Thymus (tissue), 11 donors: ENCODE measurements at regions not wholly inside any gene's neighbourhood (a gene's known extent, or its start where the extent isn't known, plus 50 kb on each side); places are given as distances from the start of the nearest gene placed in this dataset.

Experiments used
- DNase-seq, 9 donors: peaks; one replicate each; pipeline ENCODE4 v3.0.0-alpha.2; 2013; ENCODE audit warnings: low spot score in 9 of 9, low read depth in 6 of 9, missing footprints in 1 of 9
- H3K27ac ChIP-seq, 2 donors: one replicate each; pipeline ENCODE4 v1.5.1; 2013; ENCODE audit warnings: control low read depth in 1 of 2, low read depth in 1 of 2, low read length in 1 of 2, mild to moderate bottlenecking in 1 of 2, moderate library complexity in 1 of 2
- H3K27me3 ChIP-seq, 2 donors: one replicate each; pipeline ENCODE4 v1.5.1; 2013; ENCODE audit warnings: low read length in 1 of 2; ENCODE audit not compliant: control insufficient read depth in 2 of 2, insufficient read depth in 1 of 2
- H3K36me3 ChIP-seq, 2 donors: one replicate each; pipeline ENCODE4 v1.5.1; 2013; ENCODE audit warnings: low read length in 1 of 2, mild to moderate bottlenecking in 1 of 2, moderate library complexity in 1 of 2; ENCODE audit not compliant: control insufficient read depth in 2 of 2, insufficient read depth in 2 of 2
- H3K4me1 ChIP-seq, 2 donors: one replicate each; pipeline ENCODE4 v1.5.1; 2013; ENCODE audit warnings: low read length in 2 of 2; ENCODE audit not compliant: control insufficient read depth in 2 of 2, insufficient read depth in 2 of 2
- H3K4me3 ChIP-seq, 2 donors: one replicate each; pipeline ENCODE4 v1.5.1; 2013; ENCODE audit warnings: low read length in 2 of 2, control low read depth in 1 of 2, mild to moderate bottlenecking in 1 of 2
- H3K9me3 ChIP-seq, 2 donors: one replicate each; pipeline ENCODE4 v1.5.1; 2013; ENCODE audit warnings: low read length in 1 of 2, mild to moderate bottlenecking in 1 of 2; ENCODE audit not compliant: control insufficient read depth in 2 of 2, insufficient read depth in 1 of 2
- WGBS: extraction: QIAGEN DNeasy Blood & Tissue Kit; methylation state at CpG from one replicate; pipeline ENCODE4 v1.1.7; 2013; 5-methylcytosine and 5-hydroxymethylcytosine counted together
- donor health status: healthy.

DNA sequence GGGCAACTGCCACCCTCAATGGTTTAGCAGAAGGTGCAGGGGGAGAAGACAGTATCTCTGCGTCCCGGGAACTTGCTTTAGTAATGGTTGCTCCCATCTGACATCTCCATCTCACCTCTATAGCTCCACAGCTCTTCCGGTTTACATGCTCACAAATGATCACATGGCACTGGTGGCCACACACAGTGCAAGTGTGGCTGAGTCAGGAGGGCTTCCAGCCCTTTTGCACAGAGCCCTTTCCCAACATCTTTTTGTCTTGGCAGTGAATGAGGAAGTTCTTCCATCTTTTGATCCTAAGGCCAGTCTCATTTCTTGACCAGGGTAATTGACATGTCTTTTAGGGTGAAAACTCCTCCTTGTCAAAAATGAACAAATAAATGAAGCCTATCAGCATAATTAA, 347.7 kb downstream of the LPIN1 start:
- H3K4me3 ChIP-seq, result no peak overlapping the region
- no peak for DNase-seq
- H3K27ac ChIP-seq, result no peak overlapping the region
- H3K36me3 ChIP-seq, result no peaks in the 10 kb centered on the region
- no peaks in the 10 kb centered on the region for H3K27me3 ChIP-seq
- H3K4me1 ChIP-seq, result no peaks in the 10 kb centered on the region
- 97% methylated on average over 3 of the region's 3 CpGs for WGBS
- no peaks in the 10 kb centered on the region for H3K9me3 ChIP-seq

GRCh38 chr2:12096051-12096787, 349.8 kb downstream of the LPIN1 start:
- Histone ChIP-seq H3K9me3 (no peaks in the 10 kb centered on the region), H3K27ac (no peak overlapping the region), H3K4me3 (no peak overlapping the region), H3K36me3 (no peaks in the 10 kb centered on the region), H3K27me3 (no peaks in the 10 kb centered on the region), H3K4me1 (no peaks in the 10 kb centered on the region)
- no peak for DNase-seq
- WGBS, result 95% methylated on average over 12 of the region's 12 CpGs

DNA sequence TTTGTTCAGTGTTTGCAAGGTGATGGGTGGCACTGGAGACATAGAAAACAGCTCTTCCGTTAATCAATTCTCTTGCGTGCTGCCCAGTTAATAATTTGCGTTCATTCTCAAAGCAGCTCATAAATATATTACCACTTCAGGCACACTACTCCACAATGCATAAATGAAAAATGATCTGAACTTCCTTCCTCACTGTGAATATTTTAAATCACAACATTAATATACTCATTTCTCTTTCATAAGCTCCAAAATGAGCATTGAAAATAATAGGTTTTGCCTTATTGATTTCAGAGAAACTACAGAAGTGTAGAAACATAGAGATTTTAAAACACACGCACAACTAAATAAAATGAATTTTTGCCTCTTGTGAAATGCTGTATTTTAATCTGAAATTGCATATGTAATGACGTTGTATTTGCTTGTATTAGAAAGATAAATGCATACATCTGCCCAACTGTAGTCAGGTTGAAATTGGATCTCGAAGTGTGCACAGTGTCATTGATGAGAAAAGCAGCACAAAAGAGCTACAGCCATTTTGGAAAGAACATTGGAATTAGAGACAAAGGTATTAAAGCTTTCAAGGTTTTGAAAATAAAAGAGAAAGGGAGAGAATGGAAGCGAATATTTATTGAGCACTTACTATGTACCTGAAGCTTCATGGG, 350.5 kb downstream of the LPIN1 start:
- no peak overlapping the region for H3K4me3 ChIP-seq
- DNase-seq, result no peak
- H3K4me1 ChIP-seq, result no peaks in the 10 kb centered on the region
- no peaks in the 10 kb centered on the region for H3K36me3 ChIP-seq
- WGBS, result 91% methylated on average over 7 of the region's 7 CpGs
- H3K27ac ChIP-seq, result no peak overlapping the region
- no peaks in the 10 kb centered on the region for H3K27me3 ChIP-seq
- H3K9me3 ChIP-seq, result no peaks in the 10 kb centered on the region

GRCh38 chr2:12097859-12098258, 351.4 kb downstream of the LPIN1 start:
- H3K27me3 ChIP-seq, result no peaks in the 10 kb centered on the region
- H3K9me3 ChIP-seq, result no peaks in the 10 kb centered on the region
- no peak overlapping the region for H3K27ac ChIP-seq
- H3K4me3 ChIP-seq, result no peak overlapping the region
- DNase-seq, result no peak
- 94% methylated on average over 7 of the region's 7 CpGs for WGBS
- H3K4me1 ChIP-seq, result no peaks in the 10 kb centered on the region
- no peaks in the 10 kb centered on the region for H3K36me3 ChIP-seq

- 86% methylated on average over 3 of the region's 3 CpGs for WGBS
- Histone ChIP-seq H3K27ac (no peak overlapping the region), H3K4me3 (no peak overlapping the region), H3K9me3 (no peaks in the 10 kb centered on the region), H3K36me3 (no peaks in the 10 kb centered on the region), H3K27me3 (no peaks in the 10 kb centered on the region), H3K4me1 (no peaks in the 10 kb centered on the region)
- DNase-seq, result no peak
Observed at GRCh38 chr2:12099374-12099773, 352.9 kb downstream of the LPIN1 start.

DNA sequence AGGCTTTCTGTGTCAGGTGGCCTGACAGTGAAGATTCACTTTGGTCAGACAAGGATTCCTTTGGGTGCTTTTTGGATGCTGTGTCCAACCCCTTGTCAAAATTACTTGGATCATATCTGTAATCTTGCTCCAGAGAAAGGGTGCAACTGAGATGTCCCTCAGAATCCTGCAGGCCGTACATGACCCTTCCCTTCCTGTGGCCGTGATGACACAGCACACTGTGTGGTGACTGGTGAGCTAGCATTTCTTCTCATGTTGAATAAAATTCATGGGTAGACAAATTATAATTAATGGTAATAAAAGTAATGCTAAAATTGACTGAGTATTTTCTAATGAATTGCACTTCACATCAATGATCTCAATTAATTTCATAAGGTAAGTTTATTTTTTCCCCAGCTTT, 356.2 kb downstream of the LPIN1 start:
- Histone ChIP-seq H3K36me3 (no peaks in the 10 kb centered on the region), H3K27ac (no peak overlapping the region), H3K27me3 (no peaks in the 10 kb centered on the region), H3K4me3 (no peak overlapping the region), H3K9me3 (no peaks in the 10 kb centered on the region), H3K4me1 (peaks cover 0 to 5% of the 10 kb centered on the region in 2 donors)
- DNase-seq, result no peak
- 99% methylated on average over 2 of the region's 2 CpGs for WGBS

- Histone ChIP-seq H3K4me1 (peaks cover 0 to 14% of the 10 kb centered on the region in 2 donors), H3K27me3 (no peaks in the 10 kb centered on the region), H3K36me3 (no peaks in the 10 kb centered on the region), H3K9me3 (no peaks in the 10 kb centered on the region), H3K27ac (no peak overlapping the region), H3K4me3 (no peak overlapping the region)
- no peak for DNase-seq
- WGBS, result 91% methylated on average over 10 of the region's 10 CpGs
Observed at GRCh38 chr2:12105180-12105579, 358.7 kb downstream of the LPIN1 start.

DNA sequence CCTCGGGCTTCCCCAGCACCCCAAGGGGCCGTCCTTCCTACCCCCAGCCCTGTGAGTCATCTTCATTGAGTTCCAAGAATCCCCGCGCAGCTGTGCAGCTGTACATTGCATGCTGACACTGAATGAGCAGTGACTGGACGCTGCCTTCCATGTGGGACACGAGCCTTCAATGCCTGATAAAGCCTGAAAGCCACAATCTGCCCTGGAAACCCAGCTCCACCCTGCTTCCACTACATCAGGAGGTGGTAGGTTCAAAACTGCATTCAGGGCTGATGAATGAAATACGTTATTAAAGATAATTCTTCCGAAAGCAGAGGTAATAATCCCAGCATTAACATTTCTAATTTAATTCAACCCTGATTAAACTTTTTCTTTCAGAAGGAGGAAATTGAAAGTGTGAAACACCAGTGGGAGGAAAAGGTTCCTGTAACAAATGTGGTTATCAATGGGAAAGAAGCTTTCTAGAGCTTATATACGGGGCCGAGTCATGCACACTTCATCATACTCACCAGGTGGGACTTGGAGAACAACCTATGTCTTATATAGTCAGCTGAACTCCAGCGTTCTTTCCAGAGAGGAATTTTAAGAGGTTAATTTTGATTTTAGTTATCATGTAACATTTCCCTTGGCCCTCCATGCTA, 360.1 kb downstream of the LPIN1 start:
- Histone ChIP-seq H3K27me3 (no peaks in the 10 kb centered on the region), H3K27ac (no peak overlapping the region), H3K9me3 (no peaks in the 10 kb centered on the region), H3K4me1 (peaks cover 0 to 22% of the 10 kb centered on the region in 2 donors), H3K36me3 (no peaks in the 10 kb centered on the region), H3K4me3 (no peak overlapping the region)
- DNase-seq, result no peak
- 85% methylated on average over 11 of the region's 11 CpGs for WGBS

- no peaks in the 10 kb centered on the region for H3K36me3 ChIP-seq
- 84% methylated on average over 4 of the region's 4 CpGs for WGBS
Observed at GRCh38 chr2:12107321-12107720, 360.9 kb downstream of the LPIN1 start.

More at GRCh38 chr2:12107321-12107720, 360.9 kb downstream of the LPIN1 start:
- DNase-seq, result no peak
- H3K9me3 ChIP-seq, result no peaks in the 10 kb centered on the region
- H3K4me1 ChIP-seq, result peaks cover 0 to 22% of the 10 kb centered on the region in 2 donors
- no peak overlapping the region for H3K27ac ChIP-seq
- no peak overlapping the region for H3K4me3 ChIP-seq
- H3K27me3 ChIP-seq, result no peaks in the 10 kb centered on the region
